COLO829 (cell line): ENCODE measurements at regions not wholly inside any gene's neighbourhood (a gene's known extent, or its start where the extent isn't known, plus 50 kb on each side); places are given as distances from the start of the nearest gene placed in this dataset.
"Not testable (repeated sequence)": the region's sequence is repeated elsewhere in the genome, so short reads cannot be mapped to it uniquely, and the experiment has no call there.

Experiments used
- DNase-seq: peaks from one replicate; pipeline ENCODE4 v3.0.0; 2012; ENCODE audit warnings: low spot score

GRCh38 chr9:108062680-108063079 lies 573.1 kb upstream of the KLF4 start:
- DNase-seq = no peak

- DNase-seq = no peak
These were observed 570.6 kb upstream of the KLF4 start for GRCh38 chr9:108060175-108060574.

DNA sequence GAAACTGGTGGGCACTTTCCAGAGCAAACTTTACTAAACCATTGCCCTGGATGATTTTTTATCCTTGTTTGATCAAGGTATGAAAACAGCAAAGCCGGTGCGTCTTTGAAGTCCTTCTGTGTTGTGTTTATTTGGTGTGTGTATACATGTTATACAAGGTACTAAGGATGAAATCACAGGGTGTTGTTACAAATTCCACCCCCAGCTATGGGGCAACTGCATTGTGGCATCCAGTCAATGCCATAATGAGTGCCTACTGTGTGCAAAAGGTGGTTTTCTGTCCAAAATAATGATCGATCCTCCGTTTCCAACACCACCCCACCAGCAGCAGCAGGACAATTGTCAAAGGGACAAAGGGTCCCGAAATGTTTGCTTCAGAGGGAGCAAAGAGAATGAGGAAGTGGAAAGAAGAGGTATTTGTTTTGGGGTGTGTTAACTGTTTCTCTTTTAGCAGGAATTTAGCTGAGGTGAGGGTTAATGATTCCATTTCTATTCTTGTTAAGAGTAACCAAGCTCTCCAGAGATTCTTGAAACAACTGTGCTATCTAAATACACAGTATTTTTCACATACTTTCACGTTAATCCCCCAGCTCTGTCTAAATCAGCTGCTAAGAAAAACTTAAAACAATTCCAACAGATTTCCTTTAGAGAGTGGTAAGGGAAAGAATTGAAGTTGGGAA lies 568.7 kb upstream of the KLF4 start:
- DNase-seq = no peak

DNA sequence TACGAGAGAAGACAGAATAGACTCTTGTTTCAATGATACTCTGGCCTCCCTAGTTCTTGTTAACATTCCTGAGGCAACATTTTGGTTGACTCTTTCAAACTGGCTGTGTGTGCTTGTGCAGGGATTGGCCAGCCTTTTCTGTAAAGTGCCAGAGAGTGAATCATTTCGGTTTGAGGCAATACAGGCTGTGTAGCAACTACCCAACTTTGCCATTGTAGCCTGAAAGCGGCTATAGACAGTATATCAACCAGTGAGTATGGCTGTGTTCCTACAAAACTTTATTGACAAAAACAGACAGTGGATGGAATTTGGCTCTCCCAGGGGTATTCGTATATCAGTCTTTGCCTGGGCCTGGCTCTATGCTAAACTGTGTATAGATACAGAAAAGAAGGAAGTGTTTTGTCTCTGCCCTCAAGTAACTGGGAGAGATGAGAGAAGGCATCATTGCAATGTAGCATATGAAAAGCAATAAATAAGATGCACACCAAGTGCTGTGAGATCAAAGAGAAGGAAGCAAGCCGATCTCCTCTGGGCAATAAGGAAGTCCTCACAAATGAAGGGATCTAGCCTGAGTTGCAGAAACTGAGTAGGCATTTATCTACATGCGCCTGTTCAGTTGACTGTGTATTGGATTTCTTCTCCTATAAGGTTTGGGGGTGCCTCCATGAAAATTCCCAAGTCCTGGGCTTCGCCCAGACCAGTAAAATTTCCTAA lies 568.0 kb upstream of the KLF4 start:
- peak; percentile 63 for DNase-seq

GRCh38 chr9:108056805-108057386 lies 567.3 kb upstream of the KLF4 start:
- DNase-seq = peak; percentile 52

GRCh38 chr9:108056084-108056804 lies 566.7 kb upstream of the KLF4 start:
- DNase-seq = peak; percentile 54

DNA sequence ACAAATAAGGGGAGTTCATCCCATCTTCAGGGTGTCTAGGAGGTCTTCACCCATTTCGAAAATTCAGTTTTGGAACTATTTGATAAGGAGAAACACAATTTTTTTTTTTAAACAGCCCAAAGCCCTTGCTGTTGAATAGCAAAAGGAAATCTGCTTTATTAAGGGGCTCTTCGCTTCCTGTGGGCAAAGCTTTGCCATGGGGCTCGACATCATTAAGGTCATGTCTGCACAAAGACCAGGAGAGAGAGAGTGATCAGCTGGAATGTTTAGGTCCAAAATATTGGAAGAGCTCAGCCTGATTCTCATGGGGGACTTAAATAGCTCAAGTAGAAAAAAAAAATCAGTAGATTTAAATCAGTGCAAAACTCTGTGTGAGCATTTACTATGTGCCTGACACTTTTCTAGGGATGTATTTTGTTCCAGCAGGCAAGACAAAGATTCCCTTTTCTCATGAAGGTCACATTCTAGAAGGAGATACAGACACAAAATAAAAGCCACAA lies 564.6 kb upstream of the KLF4 start:
- DNase-seq = no peak

DNA sequence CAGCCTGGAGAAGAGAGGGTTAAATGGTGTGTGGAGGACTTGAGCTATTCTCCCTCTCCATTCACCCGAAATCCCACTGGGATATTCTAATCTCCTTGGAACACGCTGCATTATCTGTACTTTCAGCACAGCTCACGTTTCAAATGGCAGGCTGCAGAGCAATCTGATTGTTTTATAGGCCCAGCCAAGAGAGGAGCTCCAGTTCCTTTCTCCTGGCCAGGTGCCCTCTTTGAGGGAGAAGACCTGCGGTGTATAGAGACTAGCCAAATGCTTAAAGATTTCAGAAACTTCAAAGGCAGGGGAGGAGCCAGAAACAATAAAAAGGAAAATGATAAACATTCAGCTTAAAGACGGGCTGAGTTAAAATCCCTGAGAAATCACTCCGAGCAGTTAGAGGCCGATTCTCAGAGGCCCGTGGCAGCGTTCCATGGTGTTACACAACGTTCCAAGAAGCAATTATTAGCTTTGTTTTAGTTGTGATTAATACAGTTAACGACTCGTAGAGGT lies 564.0 kb upstream of the KLF4 start:
- no peak for DNase-seq

GRCh38 chr9:108052431-108053080 lies 563.0 kb upstream of the KLF4 start:
- peak; percentile 43 for DNase-seq

DNA sequence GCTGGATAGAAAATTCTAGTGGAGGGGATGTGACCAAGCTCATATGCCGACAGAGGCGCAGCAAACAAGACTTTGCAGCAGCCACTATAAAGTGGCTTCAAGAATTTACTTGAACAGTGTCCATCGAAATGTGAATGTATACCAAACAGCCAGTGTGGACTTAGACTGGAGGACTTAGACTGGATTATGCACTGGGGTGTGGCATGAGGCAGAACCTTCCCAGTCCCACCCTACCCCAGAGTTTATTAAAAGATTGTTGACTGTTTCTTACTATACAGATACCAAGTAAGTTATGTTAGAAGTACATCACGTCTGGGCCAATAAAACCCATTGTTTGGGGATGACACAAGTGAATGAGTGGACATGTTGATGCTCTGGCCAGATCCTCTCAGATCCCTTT lies 561.3 kb upstream of the KLF4 start:
- DNase-seq = no peak

DNA sequence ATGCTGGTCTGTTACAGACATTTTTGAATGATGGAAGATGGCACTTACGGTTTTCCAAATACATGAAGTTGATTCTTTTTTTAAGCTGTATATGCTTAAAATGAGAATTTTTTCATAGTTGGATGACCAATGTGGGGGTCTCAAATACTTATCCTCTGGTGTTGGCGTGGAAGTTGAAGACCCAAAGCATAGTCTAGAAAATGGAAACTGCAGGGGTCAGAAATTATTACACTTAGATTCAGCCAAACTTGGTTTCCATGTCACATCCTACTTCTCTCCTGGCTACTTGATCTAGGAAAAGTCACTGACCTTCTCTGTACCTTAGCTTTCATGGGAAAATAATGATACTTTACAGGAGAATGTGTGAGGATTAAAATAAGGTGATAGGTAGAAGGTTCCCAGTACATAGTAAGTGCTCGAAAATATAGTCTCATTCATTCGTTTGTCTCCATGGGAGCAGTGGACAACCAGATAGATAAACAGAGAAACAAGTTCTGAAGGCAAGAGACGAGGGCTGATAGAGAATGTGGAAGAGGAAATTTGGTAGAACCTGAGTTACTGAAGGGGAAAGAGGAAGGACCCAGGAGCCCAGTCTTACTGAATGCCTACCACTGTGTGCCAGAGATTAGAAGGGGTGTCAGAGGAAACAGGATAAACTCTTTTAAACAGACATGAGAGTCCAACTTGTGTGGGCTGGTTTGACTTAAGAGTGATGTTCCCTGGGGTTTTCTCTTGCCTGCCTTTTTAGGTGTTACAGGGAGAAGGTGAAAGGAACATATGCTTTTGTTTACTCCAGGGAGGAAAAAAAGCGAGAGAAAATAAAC lies 560.3 kb upstream of the KLF4 start:
- no peak for DNase-seq

DNA sequence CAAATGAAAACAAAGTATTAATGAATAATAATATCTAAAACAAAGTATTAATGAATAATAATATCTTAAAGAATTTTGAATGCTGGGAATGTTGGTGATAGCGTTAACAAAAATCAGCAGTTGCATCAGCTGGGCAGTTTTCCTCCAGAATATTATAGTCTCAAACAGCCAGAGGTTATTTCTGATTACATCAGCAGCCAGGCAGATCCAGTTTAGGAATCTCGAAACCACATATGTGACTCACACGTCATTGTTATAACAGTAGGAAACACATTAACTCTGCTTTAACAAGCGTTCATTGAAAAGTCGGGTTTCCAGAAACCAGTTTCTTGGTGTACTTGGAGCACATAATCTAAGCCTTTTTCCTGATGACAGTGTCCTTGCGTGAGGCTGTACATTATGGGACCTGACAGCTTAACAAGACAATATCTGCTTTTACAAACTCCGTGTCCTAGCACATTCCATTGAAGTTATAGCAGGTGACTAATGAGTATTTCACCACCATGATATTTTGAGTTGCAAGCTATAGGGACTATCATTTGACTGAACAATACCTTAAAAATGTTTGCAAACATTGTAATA lies 559.5 kb upstream of the KLF4 start:
- DNase-seq = peak; percentile 84

GRCh38 chr9:108048406-108049025 lies 558.9 kb upstream of the KLF4 start:
- peak; percentile 41 for DNase-seq

DNA sequence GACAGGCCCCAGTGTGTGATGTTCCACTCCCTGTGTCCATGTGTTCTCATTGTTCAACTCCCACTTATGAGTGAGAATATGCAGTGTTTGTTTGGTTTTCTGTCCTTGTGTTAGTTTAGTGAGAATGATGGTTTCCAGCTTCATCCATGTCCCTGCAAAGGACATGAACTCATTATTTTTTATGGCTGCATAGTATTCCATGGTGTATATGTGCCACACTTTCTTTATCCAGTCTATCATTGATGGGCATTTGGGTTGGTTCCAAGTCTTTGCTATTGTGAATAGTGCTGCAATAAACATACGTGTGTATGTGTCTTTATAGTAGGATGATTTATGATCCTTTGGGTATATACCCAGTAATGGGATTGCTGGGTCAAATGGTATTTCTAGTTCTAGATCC lies 558.2 kb upstream of the KLF4 start:
- DNase-seq = not testable (repeated sequence)

GRCh38 chr9:108047264-108047663 lies 557.7 kb upstream of the KLF4 start:
- no peak for DNase-seq

DNA sequence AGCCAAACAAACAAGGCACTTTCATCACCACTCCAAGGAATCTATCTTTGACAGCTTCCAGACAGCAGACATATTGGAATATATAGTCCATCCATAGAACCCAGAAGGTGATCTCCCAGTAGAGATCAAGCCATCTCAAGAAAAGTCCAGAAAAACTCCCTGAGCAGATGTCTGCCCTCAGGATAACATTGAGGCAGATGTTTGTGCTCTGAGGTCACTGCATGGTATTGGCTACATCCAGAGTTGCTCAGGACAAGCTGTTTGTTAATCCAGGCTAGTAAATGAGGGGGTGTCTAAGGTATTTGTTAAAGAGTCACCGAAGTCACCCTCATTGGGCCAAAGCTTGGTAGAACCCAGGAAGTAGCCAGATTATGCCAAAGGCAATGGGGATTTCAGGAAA lies 556.3 kb upstream of the KLF4 start:
- no peak for DNase-seq

- DNase-seq = no peak
These were observed 554.0 kb upstream of the KLF4 start for GRCh38 chr9:108043585-108043984.

- no peak for DNase-seq
These were observed 552.0 kb upstream of the KLF4 start for GRCh38 chr9:108041551-108041950.

DNA sequence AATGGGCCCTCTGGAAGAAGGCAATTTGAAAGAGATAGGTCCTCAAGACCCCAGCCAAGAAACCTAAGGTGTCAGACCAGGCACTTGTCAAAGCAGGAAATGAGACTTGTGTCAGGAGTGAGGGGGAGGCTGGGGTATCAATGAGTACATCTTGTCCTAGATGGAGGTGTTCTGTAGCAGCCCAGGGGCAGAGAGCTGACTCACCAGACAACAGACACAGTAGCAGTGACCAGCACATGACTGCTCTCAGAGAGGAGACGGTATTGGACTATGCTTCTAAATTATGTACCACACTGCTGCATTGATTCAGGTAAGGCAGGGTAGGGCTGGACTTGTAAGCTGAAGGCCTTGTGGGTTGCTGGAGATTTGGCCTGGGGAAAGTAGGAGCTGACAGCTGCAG lies 551.2 kb upstream of the KLF4 start:
- no peak for DNase-seq

- no peak for DNase-seq
These were observed 549.9 kb upstream of the KLF4 start for GRCh38 chr9:108039493-108039892.
